Lower leg skin (tissue), 4 donors: ENCODE measurements at regions not wholly inside any gene's neighbourhood (a gene's known extent, or its start where the extent isn't known, plus 50 kb on each side); places are given as distances from the start of the nearest gene placed in this dataset.

Experiments
- DNase-seq, 2 donors: peaks; one replicate each; pipeline ENCODE4 v3.0.0-alpha.2; 2019; ENCODE audit warnings: low spot score in 2 of 2
- H3K4me3 ChIP-seq: fragments of 200-600 bp; sonication (generic); 2 replicates; pipeline ENCODE4 v1.5.1; 2017; ENCODE audit warnings: mild to moderate bottlenecking, low read depth; ENCODE audit not compliant: poor library complexity, severe bottlenecking
- CTCF ChIP-seq, 3 donors: fragments of 450-650 bp; IDR thresholded peaks; one replicate each; pipeline ENCODE4 v1.5.1; 2016; ENCODE audit warnings: antibody characterized with exemption in 3 of 3, mild to moderate bottlenecking in 3 of 3, moderate library complexity in 2 of 3
- POLR2A ChIP-seq, 2 donors: fragments of 450-650 bp; IDR thresholded peaks; one replicate each; pipeline ENCODE4 v1.6.1; 2016 to 2017; ENCODE audit warnings: antibody characterized with exemption in 2 of 2, mild to moderate bottlenecking in 1 of 2, moderate library complexity in 1 of 2
- WGBS, 2 donors: methylation state at CpG; one replicate each; pipeline ENCODE4 v1.1.5; 2018; 5-methylcytosine and 5-hydroxymethylcytosine counted together
- intact Hi-C: fragments of 100-400 bp; cut with DNase I; formaldehyde crosslinking; loops from one replicate; pipeline ENCODE4 v1.15.0; 2023; ENCODE audit warnings: low total_unique reads

GRCh38 chr6:145204301-145204700 is 531.0 kb downstream of the EPM2A start:
- no peak overlapping the region for H3K4me3 ChIP-seq
- TF ChIP-seq POLR2A (IDR thresholded peaks at IDR 0.05) (no peak), CTCF (IDR thresholded peaks at IDR 0.05) (no peak)
- 40 to 54% methylated on average over 2 of the region's 2 CpGs for WGBS, 2 donors
- intact Hi-C loops, result no loop called here
- no peak for DNase-seq

- no peak overlapping the region for H3K4me3 ChIP-seq
- intact Hi-C loops, result no loop called here
- 44 to 50% methylated on average over 7 of the region's 7 CpGs for WGBS, 2 donors
- TF ChIP-seq POLR2A (IDR thresholded peaks at IDR 0.05), result no peak
- TF ChIP-seq CTCF (IDR thresholded peaks at IDR 0.05), result no peak
- peak in 1 of 2 donors; percentile 15 for DNase-seq
These were observed 528.9 kb downstream of the EPM2A start for GRCh38 chr6:145206247-145206907.

- H3K4me3 ChIP-seq, result no peak overlapping the region
- intact Hi-C loops, result no loop called here
- TF ChIP-seq POLR2A (IDR thresholded peaks at IDR 0.05) (no peak), CTCF (IDR thresholded peaks at IDR 0.05) (no peak)
- 70 to 91% methylated on average over 1 of the region's 1 CpG for WGBS, 2 donors
- DNase-seq, result no peak
These were observed 526.8 kb downstream of the EPM2A start for GRCh38 chr6:145208474-145208873.

- DNase-seq, result no peak
- no peak overlapping the region for H3K4me3 ChIP-seq
- WGBS, 2 donors, result 82 to 88% methylated on average over 2 of the region's 2 CpGs
- no peak for TF ChIP-seq POLR2A (IDR thresholded peaks at IDR 0.05)
- no peak for TF ChIP-seq CTCF (IDR thresholded peaks at IDR 0.05)
- intact Hi-C loops, result no loop called here
These were observed 526.0 kb downstream of the EPM2A start for GRCh38 chr6:145209272-145209671.

GRCh38 chr6:145212813-145213212 is 522.5 kb downstream of the EPM2A start:
- DNase-seq, result no peak
- intact Hi-C loops, result no loop called here
- no peak overlapping the region for H3K4me3 ChIP-seq
- TF ChIP-seq POLR2A (IDR thresholded peaks at IDR 0.05) (no peak), CTCF (IDR thresholded peaks at IDR 0.05) (no peak)

- 80 to 82% methylated on average over 3 of the region's 3 CpGs for WGBS, 2 donors
- H3K4me3 ChIP-seq, result no peak overlapping the region
- intact Hi-C loops, result no loop called here
- TF ChIP-seq CTCF (IDR thresholded peaks at IDR 0.05), result no peak
- TF ChIP-seq POLR2A (IDR thresholded peaks at IDR 0.05), result no peak
- DNase-seq, result no peak
These were observed 521.7 kb downstream of the EPM2A start for GRCh38 chr6:145213614-145214013.
